GM18502 (cell line): ENCODE measurements at regions not wholly inside any gene's neighbourhood (a gene's known extent, or its start where the extent isn't known, plus 50 kb on each side); places are given as distances from the start of the nearest gene placed in this dataset.
"Not testable (repeated sequence)": the region's sequence is repeated elsewhere in the genome, so short reads cannot be mapped to it uniquely, and the experiment has no call there.

Source experiments
- ATAC-seq: cut with Tn5 transposase; IDR thresholded peaks from one replicate; pipeline ENCODE4 v1.9.1; 2021; ENCODE audit warnings: mild to moderate bottlenecking; ENCODE audit not compliant: unreplicated experiment, poor library complexity

DNA sequence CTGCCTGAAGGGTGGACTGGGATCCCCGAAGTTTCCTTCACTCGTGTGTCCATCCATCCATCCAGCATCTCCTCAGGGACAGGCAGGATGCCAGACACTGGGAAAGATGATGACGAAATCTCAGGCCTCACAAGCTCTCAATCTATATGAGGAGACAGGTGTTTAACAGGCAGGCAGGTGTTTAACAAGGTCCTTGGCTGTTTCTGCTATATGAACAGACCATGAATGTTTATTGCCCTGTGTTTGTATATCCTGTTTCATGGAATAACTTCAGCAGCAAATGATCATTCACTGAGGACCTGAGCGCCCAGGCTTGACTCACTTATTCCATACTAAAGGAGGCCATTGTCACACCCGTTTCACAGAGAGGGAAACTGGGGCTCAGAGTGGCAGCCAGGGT is 685.8 kb upstream of the HS6ST1 start:
- ATAC-seq: no peak

DNA sequence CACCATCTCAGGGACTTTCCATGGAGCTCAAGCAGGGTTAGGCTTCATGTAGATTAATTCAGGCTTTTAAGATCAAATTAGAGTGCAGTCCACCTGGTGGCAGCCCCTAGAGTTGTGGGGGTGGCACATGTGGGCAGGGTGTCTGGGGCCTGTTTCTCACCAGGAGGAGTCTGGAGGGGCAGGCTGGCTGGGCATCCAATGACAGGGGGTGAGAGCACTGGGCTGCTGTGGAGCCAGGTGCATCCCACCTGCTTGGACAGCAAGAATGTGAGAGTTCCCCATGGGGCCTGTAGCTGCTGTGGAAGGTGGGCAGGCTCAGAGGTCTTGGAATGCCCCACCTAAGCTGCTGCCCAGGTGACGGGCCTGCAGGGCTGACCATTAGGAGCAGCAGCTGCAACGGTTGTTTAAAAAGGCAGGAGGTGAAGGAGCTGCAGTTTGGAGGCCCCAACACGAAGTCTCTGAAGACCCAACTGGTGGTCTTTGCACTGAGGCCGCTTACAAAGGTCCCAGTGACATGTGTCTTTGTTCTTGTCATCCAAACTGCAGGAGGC is 686.3 kb upstream of the HS6ST1 start:
- ATAC-seq: no peak

DNA sequence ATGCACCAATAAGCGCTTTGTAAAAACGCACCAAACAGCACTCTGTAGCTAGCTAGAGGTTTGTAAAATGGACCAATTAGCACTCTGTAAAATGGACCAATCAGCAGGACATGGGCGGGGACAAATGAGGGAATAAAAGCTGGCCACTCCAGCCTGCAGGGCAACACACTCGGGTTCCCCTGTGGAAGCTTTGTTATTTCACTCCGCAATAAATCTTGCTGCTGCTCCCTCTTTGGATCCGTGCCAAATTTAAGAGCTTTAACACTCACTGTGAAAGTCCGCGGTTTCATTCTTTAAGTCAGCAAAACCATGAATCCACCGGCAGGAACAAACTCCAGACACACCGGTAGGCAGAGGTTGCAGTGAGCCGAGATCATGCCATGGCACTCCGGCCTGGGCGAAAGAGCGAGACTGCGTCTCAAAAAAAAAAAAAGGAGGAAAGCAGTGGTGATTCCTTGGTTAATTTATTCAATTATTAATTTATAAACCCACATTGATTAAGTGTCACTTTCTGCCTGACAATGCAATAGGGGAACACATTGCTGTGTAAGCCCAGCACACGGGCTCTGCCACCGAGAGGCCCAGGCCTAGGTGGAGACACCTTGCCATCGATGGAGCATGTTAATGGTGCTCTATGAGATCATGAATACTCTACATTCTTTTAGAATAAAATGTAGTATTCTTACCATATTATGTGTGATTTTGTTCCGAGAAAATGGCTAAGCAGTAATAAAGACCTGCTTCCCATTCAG is 687.6 kb upstream of the HS6ST1 start:
- ATAC-seq: no peak

DNA sequence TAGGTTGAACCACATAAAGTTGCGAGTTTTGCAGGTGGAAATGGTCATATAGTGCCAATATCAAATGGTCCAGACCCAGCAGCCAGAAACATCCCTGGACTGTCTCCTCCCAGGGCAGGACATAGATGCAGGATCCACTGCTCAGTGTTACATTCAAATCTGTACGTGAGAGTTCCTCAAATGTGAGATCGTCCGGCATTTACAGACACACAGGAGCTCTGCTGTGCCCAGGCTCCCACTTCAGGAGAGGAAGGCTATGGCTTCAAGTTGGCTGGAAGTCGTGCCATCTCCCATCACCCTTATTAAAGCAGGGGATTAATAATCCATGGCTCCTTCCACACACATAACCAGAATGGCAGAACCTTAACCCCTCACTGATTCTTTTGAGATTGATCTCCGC is 688.2 kb upstream of the HS6ST1 start:
- no peak for ATAC-seq

DNA sequence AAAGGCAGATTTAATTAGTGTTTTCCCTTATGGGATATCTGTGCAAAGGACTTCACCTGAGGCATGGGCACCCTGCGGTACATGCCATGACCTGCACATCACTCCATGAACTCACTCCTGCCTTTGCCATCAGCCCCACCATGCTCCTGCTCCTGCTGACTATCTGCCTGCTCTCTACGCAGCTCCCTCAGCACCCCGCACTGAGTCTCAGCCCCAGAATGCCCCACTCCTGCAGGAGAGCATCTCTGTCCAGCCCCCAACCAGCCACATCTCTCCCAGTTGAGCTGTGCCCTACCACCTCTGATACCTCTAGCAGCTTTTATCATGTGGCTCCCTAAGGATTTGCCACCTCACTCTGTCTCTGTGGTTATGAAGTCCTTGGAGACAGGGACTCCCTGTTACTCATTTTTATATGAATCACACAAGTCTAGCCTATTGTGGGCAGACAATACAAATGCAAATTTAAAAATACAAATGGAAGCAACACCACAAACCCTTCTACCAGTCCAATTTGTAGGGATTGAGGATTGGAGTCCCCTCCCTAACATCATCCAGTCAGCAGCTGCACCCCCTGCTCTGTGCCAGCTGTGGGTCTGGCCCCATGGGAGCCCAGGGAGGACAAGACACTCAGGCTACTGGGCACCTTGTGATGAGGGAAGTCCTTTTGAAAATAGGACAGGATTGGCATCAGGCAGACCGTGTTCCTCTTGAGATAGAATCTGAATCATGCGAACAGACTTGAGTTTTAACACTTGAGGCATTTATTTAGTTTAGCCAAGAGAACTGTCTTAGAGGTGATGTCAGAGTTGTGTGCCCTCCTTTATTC is 689.6 kb upstream of the HS6ST1 start:
- ATAC-seq: no peak

DNA sequence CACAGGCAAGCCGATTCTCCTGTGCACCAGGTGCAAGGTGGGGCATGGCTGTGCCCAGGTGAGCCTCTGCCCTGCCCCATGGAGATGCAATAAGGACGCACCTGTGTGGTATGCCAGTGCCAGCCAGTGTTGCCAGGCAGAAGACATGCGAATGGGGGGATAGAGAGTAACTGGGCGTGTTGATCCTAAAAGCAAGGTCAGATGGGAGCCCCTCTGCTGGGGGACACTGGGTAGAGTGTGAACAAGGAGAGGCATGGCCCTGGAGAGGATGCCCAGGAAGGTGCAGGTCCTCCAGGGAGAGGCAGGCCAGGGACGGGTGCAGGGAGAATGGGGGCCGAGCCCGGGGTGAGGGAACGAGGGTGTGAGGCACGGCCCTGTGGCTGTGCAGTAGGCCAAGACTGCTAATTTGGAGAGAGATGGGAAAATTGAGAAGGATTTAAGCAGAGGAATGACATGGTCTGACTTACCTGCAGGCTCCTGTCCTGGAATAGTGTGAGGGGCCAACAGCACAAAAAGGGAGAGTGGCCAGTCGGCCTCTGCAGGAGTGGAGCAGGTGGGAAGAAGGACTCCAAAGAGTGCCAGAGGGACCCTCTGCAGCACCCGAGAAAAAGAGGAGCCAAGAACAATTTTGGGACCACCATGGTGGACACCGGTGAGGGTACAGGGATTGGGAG is 690.4 kb upstream of the HS6ST1 start:
- no peak for ATAC-seq

DNA sequence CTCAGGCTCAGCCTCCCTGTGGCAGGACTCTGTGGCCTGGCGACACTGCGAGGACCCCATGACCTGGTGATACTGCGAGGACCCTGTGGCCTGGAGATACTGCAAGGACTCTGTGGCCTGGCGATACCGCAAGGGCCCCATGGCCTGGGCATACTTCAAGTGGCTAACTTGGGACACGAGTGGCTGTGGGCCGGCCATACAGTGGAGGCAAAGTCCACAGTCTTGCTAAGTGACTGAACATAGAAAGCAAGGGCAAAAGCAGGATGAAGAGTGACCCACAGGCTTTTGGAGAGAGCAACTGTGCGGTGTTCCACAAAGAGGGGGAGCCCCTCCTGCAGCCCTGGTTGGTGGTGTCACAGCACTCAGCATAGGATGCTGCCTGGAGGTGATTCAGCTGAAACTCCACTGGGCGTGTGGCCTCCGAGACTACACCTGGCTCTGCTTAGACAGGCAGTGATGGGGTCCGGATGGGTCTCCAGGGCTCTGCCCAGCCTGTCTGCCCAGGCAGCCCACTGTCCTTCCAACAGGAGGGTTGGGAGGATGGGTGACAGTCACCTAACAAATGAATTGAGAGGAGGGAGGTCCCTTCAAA is 691.0 kb upstream of the HS6ST1 start:
- no peak for ATAC-seq

DNA sequence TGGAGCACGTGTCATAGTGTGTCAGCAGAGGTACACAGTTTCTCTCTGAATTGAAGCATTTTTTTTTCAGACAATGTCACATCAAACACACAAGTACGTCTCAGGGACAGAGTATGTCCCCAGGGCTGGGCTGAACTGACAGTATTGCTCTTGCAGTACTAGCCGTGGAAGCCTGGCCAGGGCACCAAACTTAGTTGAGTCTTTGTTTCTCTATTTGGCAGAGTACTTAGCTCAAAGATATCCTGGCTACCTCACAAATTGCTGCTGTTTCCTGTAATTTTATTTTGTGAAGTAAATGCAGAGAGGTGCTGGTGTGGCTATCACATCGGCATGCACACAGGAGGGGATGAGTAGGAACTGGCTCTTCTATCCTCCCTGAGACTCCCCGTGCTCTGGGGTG is 691.6 kb upstream of the HS6ST1 start:
- no peak for ATAC-seq

DNA sequence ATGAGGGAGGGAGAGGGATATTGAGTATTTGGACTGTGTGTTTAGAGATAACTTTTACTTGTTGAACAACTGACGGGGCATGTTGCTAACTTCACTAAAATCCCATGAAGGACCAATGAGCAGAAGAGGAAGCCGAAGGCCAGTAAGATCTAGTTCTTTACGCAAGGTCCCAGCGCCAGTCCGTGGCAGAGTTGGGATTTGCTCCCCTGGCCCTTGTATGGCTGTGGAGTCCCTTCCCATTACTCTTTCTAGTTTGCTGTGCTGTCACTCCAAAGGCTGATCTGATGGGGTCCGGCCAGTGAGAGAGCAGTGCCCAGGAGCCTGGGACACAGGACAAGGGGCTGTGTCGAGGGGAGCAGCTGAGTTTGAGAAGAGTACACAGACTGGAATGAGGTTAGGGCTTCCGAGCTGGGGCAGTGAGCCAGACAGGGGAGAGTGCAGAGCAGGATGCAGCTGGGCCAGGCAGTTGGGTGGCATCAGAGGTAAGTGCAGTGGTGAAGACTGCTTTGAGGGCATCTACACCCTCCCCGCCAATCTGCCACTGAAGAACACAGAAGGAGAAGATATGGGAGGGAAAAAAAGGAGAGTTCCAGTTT is 692.9 kb upstream of the HS6ST1 start:
- no peak for ATAC-seq

DNA sequence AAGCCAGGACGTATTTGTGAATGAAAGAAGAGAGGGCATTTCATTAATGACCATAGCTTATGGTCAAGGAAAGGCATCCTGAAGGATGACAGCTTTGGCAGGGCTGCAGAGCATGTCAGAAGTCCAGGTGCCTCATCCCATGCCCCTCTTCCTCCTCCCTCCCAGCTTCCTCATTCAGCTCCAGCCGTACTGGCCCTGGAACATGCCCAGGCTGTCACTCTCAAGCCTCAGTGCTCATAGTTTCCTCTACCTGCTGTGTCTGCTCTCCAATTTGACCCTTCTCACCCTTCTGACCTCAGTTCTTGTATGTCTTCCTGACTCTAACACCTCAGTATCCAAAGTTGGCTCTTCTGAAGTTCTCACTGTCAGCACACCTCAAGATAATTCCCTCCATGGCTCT is 695.8 kb upstream of the HS6ST1 start:
- ATAC-seq: no peak

DNA sequence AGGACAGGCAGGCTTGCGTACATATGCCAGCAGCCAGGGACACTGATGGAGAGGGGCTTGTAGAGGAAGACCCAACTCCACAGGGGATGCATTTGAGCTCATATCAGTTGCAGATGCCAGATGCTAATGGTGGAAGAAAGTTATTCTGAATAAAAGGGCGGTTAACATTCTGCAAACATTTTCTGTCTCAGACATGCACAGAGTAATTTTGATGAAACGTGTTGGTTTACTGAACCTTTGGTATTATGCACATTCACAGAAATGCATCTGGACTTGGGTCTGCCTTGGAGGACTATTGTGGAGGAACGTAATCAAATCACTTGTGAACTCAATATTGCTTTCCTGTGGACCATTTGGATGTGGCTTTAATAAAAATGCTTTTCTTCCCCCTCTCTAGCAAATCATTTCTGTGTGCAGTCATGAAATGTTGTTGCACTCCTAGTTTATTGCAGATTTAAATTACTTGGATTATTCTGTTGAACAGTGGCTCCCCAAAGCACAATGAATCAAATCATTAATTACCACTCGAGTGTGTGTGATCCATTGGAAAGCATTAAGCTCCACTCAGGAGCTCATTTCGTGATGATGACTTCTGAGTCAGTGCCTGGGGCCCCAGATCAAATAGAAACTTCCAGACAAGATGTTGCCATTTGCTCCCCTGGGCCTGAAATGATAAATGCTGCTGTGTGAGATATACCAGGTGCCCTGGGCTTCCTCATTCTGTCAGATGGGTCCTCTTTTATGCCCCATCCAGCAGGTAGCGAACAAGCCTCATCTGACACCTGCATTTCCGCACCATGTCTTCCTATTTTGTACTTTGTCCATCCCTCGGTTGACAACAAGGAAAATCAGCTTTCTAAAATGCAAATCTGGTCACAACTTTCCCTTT is 697.0 kb upstream of the HS6ST1 start:
- no peak for ATAC-seq

DNA sequence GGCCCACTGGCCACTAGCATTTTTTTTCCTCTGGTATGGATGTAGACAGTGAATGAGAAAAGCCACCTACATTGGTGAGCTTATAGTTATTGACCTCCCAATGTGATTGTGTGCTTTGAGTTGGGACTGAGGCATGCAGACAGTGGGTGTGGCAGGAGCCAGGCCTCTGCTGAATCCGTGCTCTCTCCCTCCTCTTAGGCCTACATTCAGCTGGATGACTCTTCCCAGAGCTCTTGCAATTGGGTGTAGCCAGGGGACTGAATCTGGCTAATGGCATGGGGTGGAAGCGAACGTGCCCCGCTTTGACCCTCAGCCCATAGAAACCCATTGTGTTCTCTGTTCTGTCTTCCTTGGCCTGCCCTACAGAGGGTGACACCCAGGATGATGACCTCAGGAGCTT is 698.3 kb upstream of the HS6ST1 start:
- no peak for ATAC-seq

DNA sequence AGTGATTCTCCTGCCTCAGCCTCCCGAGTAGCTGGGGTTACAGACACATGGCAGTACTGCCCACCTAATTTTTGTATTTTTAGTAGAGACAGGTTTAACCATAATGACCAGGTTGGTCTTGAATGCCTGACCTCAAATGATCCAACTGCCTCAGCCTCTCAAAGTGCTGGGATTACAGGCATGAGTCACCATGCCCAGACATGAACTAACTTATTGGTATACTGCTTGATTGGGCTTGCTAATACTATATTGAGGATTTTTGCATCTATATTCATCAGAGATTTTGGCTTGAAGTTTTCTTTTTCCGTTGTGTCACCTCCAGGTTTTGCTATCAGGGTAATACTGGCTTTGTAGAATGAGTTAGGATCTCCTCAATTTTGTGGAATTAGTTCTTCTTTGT is 706.1 kb upstream of the HS6ST1 start:
- no peak for ATAC-seq

DNA sequence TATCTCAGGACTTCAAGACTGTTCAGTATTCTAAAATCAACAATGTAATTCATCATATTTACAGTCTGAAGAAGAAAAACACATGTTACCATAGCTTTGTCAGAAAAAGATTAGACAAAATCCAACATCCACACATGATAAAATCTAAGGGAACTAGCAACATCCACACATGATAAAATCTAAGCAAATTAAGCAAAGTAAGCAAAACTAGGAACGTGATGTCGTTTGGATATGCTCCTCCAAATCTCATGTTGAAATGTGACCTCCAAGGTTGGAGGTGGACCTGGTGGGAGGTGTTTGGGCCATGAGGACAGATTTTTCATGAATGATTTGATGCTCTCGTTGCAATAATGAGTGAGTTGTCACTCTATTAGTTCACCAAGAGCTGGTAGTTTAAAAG is 717.3 kb upstream of the HS6ST1 start:
- ATAC-seq: no peak

DNA sequence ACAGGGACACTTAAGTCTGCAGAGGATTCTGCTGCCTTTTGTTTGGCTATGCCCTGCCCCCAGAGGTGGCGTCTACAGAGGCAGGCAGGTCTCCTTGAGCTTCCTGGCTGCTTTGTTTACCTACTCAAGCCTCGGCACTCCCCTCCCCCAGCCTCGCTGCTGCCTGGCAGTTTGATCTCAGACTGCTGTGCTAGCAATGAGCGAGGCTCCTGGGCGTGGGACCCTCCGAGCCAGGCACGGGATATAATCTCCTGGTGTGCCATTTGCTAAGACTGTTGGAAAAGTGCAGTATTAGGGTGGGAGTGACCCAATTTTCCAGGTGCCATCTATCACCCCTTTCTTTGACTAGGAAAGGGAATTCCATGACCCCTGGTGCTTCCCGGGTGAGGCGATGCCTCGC is 725.0 kb upstream of the HS6ST1 start:
- not testable (repeated sequence) for ATAC-seq

DNA sequence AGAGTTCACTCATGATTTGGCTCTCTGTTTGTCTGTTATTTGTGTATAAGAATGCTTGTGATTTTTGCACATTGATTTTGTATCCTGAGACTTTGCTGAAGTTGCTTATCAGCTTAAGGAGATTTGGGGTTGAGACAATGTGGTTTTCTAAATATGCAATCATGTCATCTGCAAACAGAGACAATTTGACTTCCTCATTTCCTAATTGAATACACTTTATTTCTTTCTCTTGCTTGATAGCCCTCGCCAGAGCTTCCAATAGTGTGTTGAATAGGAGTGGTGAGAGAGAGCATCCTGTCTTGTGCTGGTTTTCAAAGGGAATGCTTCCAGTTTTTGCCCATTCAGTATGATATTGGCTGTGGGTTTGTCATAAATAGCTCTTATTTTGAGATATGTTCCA is 727.8 kb upstream of the HS6ST1 start:
- ATAC-seq: not testable (repeated sequence)

DNA sequence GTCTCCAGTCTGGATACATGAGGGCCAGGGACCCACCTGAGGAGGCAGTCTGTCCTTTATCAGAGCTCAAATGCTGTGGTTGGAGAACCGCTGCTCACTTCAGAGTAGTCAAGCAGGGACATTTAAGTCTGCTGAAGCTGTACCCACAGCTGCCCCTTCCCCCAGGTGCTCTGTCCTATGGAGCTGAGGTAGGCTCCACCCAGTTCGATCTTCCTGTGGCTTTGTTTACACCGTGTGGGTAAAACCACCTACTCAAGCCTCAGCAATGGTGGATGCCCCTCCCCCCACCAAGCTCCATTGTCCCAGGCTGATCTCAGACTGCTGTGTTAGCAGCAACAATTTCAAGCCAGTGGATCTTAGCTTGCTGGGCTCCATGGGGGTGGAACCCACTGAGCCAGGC is 731.4 kb upstream of the HS6ST1 start:
- no peak for ATAC-seq

DNA sequence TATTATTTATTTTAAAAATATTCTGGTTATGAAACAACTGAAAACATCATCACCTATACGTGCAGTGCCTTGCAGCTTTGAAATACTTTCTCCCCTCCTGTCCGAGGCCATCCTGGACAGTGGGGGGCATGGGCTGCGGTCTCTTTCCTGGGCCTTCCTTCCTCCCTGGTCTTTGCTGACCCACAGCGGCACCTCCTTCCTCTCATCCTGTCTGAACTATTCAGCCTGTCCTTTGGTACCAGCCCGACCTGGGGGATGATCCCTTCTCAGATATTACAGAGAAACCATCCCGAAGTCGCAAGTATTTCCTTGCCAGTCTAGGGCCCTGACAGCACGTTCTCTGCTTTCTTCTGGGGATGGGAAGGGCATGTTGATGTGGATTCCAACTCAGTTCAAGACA is 736.6 kb upstream of the HS6ST1 start:
- no peak for ATAC-seq

DNA sequence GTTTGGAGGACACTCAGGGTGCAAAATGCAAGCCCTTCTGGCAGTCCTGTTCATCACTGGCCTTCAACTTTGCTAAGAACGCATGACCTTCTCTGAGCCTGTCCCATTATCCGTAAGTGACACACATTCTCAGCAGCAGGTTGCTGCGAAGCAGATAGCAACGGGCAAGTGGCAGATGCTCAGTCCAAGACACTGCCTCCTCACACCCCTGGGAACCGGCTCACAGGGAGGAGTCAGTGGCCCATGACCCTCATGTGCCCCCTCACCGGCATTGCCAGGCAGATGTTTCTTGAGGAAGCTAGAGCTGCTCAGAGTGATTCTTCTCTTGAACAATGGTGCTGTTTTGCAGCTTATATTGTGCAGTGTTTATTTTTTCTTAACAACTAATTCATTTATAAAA is 737.2 kb upstream of the HS6ST1 start:
- ATAC-seq: no peak
